NCI-H2029 treated with DMSO at 0.1 percent for 48 hours (cell line): ENCODE measurements at regions not wholly inside any gene's neighbourhood (a gene's known extent, or its start where the extent isn't known, plus 50 kb on each side); places are given as distances from the start of the nearest gene placed in this dataset.
"Not testable (repeated sequence)": the region's sequence is repeated elsewhere in the genome, so short reads cannot be mapped to it uniquely, and the experiment has no call there.

Experiments
- DNase-seq: peaks from one replicate; lab custom pipeline; 2025; lab: John Stamatoyannopoulos, UW

GRCh38 chr12:107590814-107591375, 94.7 kb upstream of the PWP1 start:
- DNase-seq: no peak

- DNase-seq: no peak
Observed at GRCh38 chr12:107593713-107594381, 91.8 kb upstream of the PWP1 start.

GRCh38 chr12:107594995-107595394, 90.6 kb upstream of the PWP1 start:
- DNase-seq: no peak

- no peak for DNase-seq
Observed at GRCh38 chr12:107597695-107598410, 87.7 kb upstream of the PWP1 start.

GRCh38 chr12:107598906-107599305, 86.7 kb upstream of the PWP1 start:
- no peak for DNase-seq

GRCh38 chr12:107600581-107601144, 84.9 kb upstream of the PWP1 start:
- DNase-seq: no peak

- no peak for DNase-seq
Observed at GRCh38 chr12:107602446-107602845, 83.2 kb upstream of the PWP1 start.

GRCh38 chr12:107605293-107605692, 80.3 kb upstream of the PWP1 start:
- no peak for DNase-seq

- peak; percentile 48 for DNase-seq
Observed at GRCh38 chr12:107607464-107608392, 77.9 kb upstream of the PWP1 start.

- not testable (repeated sequence) for DNase-seq
Observed at GRCh38 chr12:107608779-107609178, 76.8 kb upstream of the PWP1 start.

GRCh38 chr12:107610021-107610859, 75.4 kb upstream of the PWP1 start:
- peak; percentile 6 for DNase-seq

GRCh38 chr12:107612508-107612907, 73.1 kb upstream of the PWP1 start:
- DNase-seq: no peak

- DNase-seq: no peak
Observed at GRCh38 chr12:107616941-107617340, 68.7 kb upstream of the PWP1 start.

GRCh38 chr12:107618106-107618505, 67.5 kb upstream of the PWP1 start:
- no peak for DNase-seq

- no peak for DNase-seq
Observed at GRCh38 chr12:107619831-107620230, 65.8 kb upstream of the PWP1 start.

- DNase-seq: no peak
Observed at GRCh38 chr12:107622001-107622400, 63.6 kb upstream of the PWP1 start.

- DNase-seq: no peak
Observed at GRCh38 chr12:107624493-107624892, 61.1 kb upstream of the PWP1 start.

GRCh38 chr12:107631715-107632114, 53.9 kb upstream of the PWP1 start:
- no peak for DNase-seq

- DNase-seq: no peak
Observed at GRCh38 chr12:107632246-107632645, 53.4 kb upstream of the PWP1 start.

- DNase-seq: no peak
Observed at GRCh38 chr12:107634530-107634929, 51.1 kb upstream of the PWP1 start.

- DNase-seq: no peak
Observed at GRCh38 chr12:107635139-107635538, 50.5 kb upstream of the PWP1 start.
